ENCODE measurements at regions not wholly inside any gene's neighbourhood (a gene's known extent, or its start where the extent isn't known, plus 50 kb on each side); places are given as distances from the start of the nearest gene placed in this dataset.

DNA sequence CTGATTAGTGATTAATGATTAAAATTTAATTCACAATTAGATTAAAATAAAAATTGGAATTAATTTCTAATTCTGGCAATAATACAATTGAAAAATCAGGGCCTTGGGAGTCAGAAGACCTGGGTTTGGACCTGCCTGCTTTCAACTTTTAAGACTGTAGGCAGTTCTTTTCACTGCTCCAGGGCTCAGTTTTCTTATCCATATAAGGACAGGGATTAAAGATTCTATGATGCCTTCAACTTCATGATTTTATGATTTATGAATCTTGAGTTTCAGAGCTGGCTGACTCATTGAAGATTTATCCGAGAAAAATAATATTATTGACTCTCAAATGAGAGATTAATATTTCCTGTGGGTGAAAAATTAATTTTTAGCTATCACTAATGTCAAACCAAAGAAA lies 208.6 kb upstream of the ANKH start:
- DNase-seq: no peak

DNA sequence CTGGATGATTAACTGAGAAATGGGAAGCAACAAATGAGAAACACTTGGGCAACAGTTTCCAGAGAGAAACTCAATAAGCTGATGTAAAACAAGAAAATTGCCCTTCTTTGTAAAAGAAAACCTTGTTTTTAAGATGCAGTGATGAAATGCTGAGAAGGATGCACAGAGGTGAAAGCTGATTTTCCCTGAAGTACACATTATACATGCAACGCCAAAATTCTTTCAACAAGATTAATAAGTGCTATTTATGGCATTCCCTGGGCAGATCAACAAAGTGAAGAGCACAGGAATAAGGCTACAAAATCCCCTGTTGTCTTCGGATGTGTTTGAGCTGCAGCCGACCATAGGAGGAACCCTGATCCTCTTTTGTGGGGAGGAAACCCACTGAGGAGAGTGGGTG lies 208.0 kb upstream of the ANKH start:
- DNase-seq: no peak

DNA sequence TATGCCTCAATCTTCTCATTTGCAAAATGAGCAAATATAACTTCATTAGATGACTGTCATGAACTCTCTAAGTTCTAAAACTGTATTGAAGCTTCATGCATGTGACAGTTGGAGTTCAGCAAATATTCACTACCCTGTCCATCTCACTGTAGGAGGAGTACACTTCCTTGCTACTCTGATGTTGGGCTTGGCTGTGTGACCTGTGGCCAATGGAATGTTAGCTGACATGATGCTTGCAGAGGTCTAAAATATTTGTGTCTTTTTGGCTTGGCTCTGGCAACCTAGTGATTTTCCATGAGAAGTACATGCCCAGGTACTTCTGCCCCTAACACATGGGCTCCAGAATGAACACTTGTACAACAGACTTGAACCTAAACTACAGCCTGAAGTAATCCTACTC lies 203.1 kb upstream of the ANKH start:
- DNase-seq: no peak

DNA sequence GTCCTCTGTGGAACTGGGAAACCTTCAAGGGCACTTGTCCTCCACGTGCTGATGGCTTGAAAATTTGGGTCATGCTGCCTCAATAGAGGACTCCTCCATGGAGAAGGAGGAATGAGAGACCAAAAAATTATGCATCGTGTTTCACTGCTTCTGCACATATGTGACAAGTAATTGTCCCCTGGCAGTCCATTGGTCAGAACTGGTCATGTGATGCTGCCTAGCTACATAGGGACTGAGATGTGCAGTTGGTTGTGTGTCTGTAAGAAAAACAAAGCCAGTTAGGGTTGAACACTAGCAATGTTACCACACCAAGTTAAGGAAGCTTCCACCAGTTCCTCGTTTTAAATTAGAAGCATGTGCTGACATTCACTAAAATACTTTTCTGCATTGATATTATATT lies 201.9 kb upstream of the ANKH start:
- no peak for DNase-seq

DNA sequence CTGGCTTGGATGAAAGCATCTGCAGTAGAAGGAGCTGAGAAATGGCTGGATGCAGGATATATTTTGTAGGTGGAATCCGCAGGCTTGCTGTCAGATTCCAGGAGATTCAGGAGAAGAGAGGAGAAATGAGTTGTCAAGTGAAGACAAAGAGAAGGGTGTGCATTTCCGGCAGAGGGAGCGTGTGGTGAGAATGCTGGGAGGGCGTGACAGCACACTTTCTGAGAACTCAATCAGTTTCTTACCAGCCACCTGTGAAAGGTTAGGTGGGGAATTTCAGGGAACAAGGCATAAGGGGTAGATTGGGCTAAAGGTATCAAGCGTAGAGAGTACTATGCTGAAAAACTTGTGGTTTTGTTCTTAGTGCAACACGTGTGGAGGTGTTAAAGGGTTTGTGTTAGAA lies 199.3 kb upstream of the ANKH start:
- DNase-seq: no peak

DNA sequence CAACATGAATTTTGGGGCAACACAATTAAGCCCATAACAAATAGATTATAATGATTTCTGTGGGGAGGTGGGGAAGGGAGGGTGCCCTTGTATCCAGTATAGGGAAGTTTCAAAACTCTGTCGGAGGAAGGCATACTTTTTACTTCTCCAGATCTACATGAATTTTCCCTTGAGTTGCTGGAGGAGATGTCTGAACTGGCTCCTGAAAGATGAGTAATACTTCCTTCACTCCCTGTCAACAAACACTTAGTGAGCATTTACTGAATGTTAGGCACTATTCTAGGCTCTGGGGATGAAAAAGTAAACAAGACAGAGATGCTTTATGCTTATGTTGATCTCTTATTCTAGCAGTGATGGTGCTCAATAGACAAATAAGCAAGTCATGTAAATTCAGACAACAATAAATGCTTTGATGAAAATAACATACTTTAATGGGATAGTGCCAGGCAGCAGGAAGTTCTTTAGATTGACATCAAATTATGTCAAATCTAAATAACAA lies 197.9 kb upstream of the ANKH start:
- no peak for DNase-seq

DNA sequence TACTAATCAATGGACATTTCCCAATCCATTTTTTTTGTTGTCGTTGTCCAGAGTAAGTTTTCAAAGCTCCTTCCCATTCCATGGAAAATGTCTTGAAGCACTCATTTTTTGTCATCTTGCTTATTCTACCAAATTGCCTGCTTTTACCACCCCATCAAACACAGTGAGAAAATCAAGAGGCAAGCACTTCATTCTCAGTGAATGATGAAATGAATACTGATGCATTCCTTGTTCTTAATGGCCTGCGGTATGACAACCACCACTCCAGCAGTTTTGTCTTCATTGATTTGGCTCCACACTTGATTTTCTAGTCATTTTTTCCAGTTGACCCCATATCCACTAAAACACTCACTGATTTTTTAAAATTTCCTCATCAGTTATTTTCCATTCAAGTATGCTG lies 193.5 kb upstream of the ANKH start:
- no peak for DNase-seq

DNA sequence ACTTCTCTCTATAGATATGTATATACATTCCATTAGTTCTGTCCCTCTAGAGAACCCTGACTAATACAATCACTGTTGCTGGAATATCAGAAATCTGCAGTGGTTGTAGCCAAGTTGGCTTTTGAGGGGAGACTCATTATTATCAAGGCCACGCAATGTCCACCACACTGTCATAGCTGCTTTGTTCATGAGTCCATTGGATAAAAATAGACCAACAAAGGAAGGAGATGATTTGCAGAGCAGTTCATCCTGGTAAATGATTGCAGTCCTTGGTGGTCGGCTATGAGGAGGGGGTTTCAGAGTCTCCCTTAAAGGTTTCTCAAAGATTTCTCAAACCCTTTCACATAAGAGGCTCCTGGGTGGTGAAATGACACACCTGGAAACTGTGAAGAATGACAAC lies 192.8 kb upstream of the ANKH start:
- no peak for DNase-seq

DNA sequence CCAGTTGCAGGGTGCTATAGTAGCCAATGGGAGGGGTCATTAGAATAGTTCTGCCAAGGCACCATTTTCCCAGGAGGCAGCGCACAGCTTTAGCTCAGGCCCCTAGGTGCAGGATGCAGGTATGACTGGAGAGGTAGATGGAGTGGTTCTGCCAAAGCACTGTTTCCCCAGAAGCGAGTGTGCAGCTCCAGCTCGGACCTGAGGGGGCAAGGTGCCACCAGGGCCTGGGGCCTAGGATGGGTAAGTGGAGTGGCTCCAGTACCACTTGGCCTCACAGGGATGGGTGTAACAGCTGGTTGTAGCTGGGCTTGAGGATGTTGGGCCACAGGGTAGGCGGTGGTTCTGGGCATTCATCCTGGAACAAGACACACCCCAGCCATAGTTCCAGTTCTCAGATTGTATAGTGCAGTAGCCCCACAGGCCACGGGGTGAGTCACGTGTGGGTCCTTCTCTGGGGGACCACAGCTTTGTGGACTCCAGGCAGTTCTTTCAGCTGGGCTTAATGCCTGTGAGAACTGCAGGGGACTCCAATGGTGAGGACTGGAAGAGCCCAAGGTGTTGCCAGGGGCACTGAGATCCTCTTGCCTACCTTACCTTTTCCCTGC lies 185.5 kb upstream of the ANKH start:
- DNase-seq: no peak

DNA sequence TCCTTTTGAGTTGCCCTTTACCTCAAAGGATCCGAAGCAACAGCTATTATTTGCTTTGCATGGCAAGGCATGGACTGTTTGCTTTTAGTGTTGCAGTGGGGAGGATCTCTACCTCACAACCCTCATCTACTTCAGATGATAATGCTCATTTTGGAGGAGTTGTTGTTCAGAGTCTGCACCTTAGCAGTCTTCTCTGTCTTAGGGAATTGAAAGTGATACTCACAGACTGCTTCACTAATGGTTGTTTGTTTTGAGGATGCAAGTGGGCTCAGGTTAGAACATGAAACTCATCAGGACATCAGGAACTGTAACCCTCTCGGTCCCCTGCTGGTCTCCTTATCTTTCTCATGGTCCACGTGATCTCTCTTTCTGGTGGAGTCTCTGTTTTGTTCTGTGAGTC lies 172.9 kb upstream of the ANKH start:
- DNase-seq: no peak

DNA sequence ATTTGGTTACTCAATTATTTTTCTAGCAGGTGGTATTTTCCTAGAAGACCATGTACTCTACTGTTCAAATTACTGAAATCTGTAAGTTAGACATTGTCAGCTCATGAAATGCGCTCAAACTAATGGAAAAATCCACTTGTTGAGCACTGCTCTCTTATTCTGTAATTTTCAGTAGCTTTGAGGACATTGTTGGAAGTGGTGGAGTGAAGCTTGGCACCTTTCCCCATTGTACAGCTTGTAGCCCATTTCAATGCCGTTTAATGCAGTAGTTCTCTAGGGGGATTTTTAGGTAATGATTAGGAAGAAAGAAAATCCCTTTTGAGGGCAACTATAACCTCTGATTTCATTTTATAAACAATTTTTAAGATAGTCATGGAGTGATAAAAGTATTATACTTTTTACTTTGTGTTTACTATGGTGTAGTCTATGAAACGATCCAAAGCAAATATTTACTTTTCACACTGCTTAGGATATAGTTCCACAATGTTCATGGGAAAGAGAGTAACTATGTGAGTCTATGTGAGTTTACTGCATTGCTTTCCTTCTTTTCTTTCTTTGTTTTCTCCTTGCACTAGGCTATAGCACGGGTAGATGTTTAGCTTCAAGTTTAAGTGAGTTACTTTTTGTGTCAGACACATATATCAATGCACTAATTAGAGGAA lies 165.8 kb upstream of the ANKH start:
- DNase-seq: no peak

DNA sequence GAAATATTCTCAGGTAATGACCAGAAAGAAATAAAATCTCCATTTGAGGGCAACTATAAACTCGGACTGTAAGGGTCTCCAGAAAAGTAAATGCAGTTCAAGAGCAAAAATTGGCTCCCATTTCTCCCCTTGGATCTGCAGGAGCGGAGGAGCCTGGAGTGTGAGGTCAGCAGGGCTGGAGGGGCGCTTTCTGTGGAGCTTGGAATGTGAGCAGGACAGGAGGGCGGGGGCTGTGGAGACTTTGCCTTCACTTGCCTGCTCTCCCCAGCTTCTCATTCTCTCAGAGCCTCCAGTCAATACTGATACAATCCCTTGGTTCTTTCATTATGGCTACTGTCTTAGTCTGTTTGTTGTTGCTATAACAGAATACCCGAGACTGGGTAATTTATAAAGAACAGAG lies 162.8 kb upstream of the ANKH start:
- no peak for DNase-seq

DNA sequence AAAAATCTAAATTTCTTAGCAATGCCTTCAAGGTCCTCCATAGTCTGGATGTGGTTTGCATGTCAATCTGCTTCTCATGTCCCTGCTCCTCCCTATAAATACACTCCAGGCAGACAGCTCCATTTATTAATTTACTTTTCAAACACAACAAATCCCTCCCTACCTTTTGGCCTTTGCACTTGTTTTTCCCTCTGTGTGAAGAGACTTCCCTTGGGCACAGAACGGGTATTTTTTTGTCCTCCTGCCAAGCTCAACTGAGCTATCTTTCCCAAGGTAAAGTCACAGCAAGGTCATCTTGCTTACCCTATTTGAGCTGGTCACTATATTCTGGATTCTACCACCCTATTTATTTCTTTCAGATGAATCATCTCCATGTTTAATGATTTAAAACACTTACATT lies 159.6 kb upstream of the ANKH start:
- no peak for DNase-seq

DNA sequence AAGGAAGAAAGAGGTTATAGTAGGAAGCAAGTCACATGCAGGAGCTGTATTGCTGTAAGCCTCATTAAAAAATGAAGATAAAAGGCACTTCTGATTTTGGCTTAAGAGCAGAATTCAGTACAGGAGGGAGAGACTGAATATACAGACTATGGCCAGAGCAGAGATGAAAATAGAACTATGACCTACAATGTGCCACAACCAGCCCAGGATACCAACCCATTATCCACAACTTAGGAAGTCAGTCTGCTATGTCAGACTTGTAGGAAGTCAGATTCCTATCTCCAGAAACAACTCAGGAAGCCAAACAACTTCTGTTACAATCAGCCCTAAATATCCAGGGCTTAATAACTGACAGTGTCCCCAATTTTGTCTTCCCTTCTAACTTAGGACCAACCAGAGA lies 156.2 kb upstream of the ANKH start:
- DNase-seq: no peak

DNA sequence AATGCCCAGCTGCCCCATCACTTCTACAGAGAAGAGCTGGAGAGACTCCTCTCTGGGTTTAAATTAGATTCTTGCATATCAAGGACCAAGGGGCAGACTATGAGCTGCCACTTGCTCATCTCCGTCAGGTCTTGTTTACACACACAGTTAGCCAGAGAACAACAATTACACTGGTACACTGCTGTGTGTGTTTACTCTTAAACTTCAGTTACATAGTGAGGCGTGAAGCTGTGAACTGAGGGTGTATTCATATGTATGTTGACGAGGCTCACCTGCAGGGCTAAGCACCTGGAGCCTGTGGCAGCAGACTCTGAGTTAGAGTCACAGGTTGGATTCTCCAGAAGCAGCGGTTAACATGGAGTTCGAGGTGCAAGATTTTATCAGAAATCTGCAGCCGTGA lies 155.4 kb upstream of the ANKH start:
- no peak for DNase-seq

DNA sequence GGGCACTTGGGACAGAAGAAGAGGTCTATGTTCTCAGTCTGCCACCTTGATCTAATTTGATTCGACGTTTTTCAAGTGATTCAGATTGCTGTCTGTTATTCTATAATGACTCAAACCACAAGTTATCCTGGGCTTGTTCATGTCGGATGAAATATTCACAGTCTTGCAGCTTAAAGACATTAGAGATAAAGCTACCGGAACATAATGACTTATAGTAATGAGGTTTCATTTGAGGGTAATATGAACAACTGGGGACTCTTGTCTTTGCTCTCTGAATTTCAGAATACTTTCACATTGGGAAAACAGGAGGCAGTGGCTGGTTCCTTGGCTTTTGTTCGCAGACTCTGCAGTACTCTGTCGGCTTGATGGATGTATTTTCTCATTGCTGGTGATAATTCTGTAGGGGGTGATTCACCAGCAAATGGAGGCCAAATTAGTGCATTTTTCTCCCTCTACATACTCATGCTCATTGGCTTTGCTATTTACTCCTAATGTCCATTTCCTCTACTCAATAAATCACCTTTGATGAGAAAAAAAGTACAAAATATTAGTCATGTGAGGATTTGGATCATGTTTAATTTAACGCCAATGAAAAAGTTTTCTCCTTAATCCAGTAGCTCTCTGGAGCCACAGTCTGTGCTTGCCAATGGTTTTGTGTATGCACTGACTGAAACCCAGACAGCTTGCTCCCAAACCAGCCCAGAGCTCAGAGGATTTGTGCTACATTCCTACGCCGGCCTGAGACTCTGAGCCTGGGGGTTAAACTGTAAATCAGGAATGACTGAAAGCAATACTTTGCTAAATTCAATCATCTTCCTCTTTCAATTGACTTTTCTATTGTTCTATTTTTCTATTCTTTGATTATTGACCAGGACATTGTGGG lies 154.7 kb upstream of the ANKH start:
- DNase-seq: no peak

DNA sequence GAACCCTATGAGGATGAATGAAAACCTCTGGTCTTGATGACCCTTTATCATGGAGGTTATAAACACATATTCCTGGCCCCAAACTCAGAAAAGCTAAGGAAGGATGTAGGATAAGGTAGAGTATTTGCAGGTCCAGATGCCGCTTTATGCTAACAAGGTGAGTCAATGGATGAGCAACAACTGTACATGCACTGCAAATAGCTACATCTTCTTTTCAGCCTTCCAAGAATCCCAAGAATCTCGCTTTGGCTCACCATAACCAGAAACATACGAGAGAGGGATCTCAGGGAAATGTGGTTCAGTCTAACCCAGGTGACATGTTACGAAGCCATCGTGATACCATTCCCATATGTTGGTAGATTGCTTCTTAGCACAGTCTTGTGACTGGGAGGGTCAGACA lies 152.3 kb upstream of the ANKH start:
- no peak for DNase-seq

DNA sequence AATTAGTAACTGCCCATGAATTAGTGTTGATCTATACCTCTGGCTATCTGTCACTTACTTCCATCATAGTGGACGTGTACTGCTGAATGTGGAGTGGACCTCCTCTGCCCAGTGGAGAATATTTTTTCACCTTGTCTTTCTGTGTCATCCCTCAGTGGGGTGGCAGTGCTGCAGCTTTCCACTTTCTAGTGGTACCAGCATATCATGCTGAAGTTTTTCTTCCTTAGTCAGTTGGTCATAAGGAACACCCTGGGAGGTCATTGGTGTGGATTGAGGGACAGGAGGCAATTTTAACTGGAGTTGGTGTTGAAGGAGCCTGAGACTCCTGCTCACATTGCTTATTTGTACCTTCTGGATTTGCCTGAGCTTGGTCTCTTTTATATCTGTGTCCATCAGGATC lies 151.7 kb upstream of the ANKH start:
- DNase-seq: no peak

DNA sequence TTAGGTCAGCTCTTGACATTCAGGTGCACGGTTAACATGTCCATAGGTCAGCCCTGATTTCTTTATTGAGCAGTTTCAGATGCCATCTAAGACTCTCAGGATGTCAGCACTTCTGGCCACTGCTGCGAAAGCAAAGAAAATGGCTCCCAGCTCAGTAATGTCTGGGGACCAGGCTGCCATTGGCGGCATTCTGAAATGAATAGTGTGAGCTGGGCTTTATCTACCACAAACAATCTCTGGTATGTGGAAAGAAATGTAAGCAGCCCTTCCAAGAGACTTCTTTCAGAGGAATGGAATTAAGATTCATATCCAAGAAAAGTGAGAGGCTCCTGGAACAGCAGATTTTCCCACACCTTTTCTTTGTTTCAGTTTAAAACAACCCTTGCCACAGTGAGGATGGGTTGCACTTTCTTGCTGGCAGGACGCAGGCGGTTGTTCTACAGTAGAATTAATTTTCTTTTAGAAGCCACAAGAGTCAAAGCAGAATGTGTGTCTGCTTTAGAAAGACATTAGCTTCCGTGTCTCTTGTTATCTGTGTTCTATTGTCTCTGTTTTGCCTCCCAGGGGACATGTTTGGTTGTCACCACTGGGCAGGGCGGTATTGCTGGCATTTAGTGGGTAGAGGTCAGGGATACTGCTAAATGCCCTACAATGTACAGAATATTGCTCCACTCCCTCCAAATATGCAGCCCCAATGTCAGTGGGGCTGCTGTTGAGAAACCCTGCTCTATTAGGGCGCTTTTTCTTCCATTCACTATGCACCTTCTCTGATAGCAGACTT lies 149.9 kb upstream of the ANKH start:
- DNase-seq: no peak

DNA sequence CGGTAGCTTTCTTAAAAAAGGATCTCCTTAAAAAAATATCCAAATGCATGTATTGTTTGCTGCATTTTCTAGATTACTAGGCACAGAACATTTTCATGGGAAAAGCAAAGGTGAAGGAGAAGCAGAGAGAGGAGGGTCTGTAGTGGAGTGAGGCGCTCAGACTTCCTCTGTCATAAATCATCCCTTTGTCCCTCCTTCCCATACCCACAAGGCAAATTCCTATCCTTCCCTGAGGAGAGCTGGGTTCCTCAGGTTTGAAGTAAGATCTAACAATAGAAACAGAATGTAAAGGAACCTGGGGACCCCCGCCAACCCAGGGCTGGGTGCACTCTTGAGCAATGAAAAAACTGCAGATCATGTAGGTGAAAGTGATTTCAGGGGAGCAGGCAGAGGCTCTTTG lies 149.2 kb upstream of the ANKH start:
- DNase-seq: no peak

DNA sequence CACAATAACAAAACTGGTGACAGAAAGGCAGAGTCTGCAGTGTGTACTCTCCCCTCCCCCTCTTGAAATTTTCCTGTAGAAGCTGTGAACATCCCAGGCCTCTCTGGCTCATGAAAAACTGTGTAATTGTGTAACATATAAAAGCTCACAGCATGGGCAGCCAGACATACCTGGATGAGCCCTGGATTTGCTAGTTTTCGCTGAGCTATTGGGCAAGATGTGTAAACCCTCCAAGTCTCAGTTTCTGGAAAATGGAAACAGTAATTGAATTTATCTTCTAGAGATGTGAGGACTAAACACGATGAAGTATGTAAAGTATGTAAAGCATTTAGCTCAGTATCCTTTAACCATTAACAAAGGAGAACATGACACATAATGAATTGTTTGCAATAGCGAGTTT lies 143.2 kb upstream of the ANKH start:
- no peak for DNase-seq

DNA sequence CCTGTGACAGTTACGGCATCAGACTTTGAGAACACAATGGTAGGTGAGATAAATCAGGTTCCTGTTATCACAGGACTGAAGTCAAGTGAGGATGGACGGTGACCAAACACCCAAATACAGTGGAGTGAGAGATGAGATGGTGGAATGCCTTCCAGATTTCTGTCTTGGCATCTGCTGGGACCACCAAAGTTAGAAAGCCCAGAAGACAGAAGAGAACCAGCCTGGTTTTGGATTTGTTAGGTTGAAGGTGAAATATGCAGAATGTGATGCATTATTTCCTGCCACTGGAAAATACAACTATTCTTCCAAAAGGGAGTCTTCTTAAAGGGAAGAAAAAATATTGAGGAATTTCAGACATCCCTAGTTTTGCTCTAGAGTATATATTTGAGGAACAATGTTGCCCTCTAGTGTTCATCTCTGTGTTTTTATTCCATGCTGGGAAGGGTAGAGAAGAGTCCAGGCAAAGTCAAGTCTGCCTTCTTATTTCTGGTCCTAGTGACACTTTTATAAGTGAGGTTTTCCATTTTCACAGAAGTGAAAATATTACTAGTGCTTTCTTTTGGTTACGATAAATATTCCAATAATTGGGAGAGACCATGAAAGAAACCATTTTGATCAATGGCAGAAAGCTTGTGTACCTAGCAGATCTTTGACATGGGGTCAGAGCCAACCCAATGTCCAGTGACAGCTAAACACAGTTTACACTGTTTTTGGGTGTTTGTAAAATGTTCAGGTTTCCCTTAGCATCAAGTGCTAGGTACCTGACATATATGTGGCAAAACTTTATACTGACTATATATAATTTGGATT lies 142.3 kb upstream of the ANKH start:
- DNase-seq: peak; percentile 23 to 49
